ENCODE measurements at regions not wholly inside any gene's neighbourhood (a gene's known extent, or its start where the extent isn't known, plus 50 kb on each side); places are given as distances from the start of the nearest gene placed in this dataset.

- TF ChIP-seq POLR2A (IDR thresholded peaks at IDR 0.05): no peak
- TF ChIP-seq, protein P1, sequence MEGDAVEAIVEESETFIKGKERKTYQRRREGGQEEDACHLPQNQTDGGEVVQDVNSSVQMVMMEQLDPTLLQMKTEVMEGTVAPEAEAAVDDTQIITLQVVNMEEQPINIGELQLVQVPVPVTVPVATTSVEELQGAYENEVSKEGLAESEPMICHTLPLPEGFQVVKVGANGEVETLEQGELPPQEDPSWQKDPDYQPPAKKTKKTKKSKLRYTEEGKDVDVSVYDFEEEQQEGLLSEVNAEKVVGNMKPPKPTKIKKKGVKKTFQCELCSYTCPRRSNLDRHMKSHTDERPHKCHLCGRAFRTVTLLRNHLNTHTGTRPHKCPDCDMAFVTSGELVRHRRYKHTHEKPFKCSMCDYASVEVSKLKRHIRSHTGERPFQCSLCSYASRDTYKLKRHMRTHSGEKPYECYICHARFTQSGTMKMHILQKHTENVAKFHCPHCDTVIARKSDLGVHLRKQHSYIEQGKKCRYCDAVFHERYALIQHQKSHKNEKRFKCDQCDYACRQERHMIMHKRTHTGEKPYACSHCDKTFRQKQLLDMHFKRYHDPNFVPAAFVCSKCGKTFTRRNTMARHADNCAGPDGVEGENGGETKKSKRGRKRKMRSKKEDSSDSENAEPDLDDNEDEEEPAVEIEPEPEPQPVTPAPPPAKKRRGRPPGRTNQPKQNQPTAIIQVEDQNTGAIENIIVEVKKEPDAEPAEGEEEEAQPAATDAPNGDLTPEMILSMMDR (IDR thresholded peaks at IDR 0.05): no peak
Observed at GRCh38 chr13:47119575-47120235, 222.9 kb upstream of the HTR2A start.
